Neural cell (in vitro differentiated cells): ENCODE measurements at regions not wholly inside any gene's neighbourhood (a gene's known extent, or its start where the extent isn't known, plus 50 kb on each side); places are given as distances from the start of the nearest gene placed in this dataset.

Source experiments
- H2AFZ ChIP-seq: fragments of 200-600, 300-800 bp; sonication (generic), shearing (Covaris generic); 2 replicates; pipeline ENCODE4 v1.6.0; 2014; ENCODE audit warnings: low read depth, mild to moderate bottlenecking, antibody characterized with exemption, low read length, moderate library complexity
- H3F3A ChIP-seq: fragments of 200-600 bp; shearing (Covaris generic); 2 replicates; pipeline ENCODE4 v1.6.1; 2016; ENCODE audit warnings: mild to moderate bottlenecking, moderate library complexity, mixed read lengths, antibody characterized with exemption, low read length; ENCODE audit not compliant: insufficient read depth, poor library complexity, severe bottlenecking
- H3K27ac ChIP-seq: fragments of 200-600, 300-800 bp; sonication (generic), shearing (Covaris generic); 2 replicates; pipeline ENCODE4 v1.5.1; 2014; ENCODE audit warnings: mild to moderate bottlenecking, low read length, moderate library complexity
- H3K27me3 ChIP-seq: fragments of 300-800, 200-600 bp; sonication (generic), shearing (Covaris generic); 2 replicates; pipeline ENCODE4 v1.6.0; 2014; ENCODE audit warnings: mild to moderate bottlenecking, low read depth, low read length, moderate library complexity; ENCODE audit not compliant: insufficient read depth
- H3K36me3 ChIP-seq: fragments of 300-800, 200-600 bp; sonication (generic), shearing (Covaris generic); 2 replicates; pipeline ENCODE4 v1.5.1; 2014; ENCODE audit warnings: mild to moderate bottlenecking, antibody characterized with exemption, low read length, moderate library complexity; ENCODE audit not compliant: insufficient read depth
- H3K4me2 ChIP-seq: fragments of 300-800, 200-600 bp; sonication (generic), shearing (Covaris generic); 2 replicates; pipeline ENCODE4 v1.6.0; 2014; ENCODE audit warnings: mild to moderate bottlenecking, low read length
- H3K4me3 ChIP-seq: fragments of 300-800, 200-600 bp; sonication (generic), shearing (Covaris generic); 2 replicates; pipeline ENCODE4 v1.5.1; 2014; ENCODE audit warnings: mild to moderate bottlenecking, low read length, moderate library complexity
- H3K79me2 ChIP-seq: fragments of 200-600 bp; shearing (Covaris generic); replicated peaks from 2 replicates; pipeline ENCODE4 v1.6.0; 2014; ENCODE audit warnings: mild to moderate bottlenecking, low read length, moderate library complexity; ENCODE audit not compliant: insufficient read depth
- H3K9ac ChIP-seq: fragments of 300-800, 200-600 bp; sonication (generic), shearing (Covaris generic); 2 replicates; pipeline ENCODE4 v1.6.1; 2016; ENCODE audit warnings: mild to moderate bottlenecking, low read length, mixed read lengths
- H3K9me2 ChIP-seq: fragments of 200-600 bp; shearing (Covaris generic); 2 replicates; pipeline ENCODE4 v1.6.1; 2016; ENCODE audit warnings: mild to moderate bottlenecking, low read length, mixed read lengths; ENCODE audit not compliant: insufficient read depth
- H3K9me3 ChIP-seq: fragments of 200-600, 300-800 bp; sonication (generic), shearing (Covaris generic); 2 replicates; pipeline ENCODE4 v1.6.1; 2016; ENCODE audit warnings: mild to moderate bottlenecking, mixed run types, low read length, moderate library complexity, mixed read lengths
- H4K20me1 ChIP-seq: fragments of 200-600 bp; shearing (Covaris generic); 2 replicates; pipeline ENCODE4 v1.6.1; 2016; ENCODE audit warnings: mild to moderate bottlenecking, mixed run types; ENCODE audit not compliant: insufficient read depth
- EP300 ChIP-seq: fragments of 450-650 bp; conservative IDR thresholded peaks from 2 replicates; pipeline ENCODE4 v1.6.1; 2014; ENCODE audit warnings: antibody characterized with exemption, mild to moderate bottlenecking, moderate library complexity; ENCODE audit not compliant: poor library complexity, severe bottlenecking
- EZH2 ChIP-seq: fragments of 200-600, 300-800 bp; shearing (Covaris generic), sonication (generic); IDR thresholded peaks from 2 replicates; pipeline ENCODE4 v1.6.1; 2014; ENCODE audit warnings: antibody characterized with exemption, low read length, borderline replicate concordance, mild to moderate bottlenecking; ENCODE audit not compliant: insufficient read depth, poor library complexity, severe bottlenecking
- MXI1 ChIP-seq: fragments of 450-650 bp; conservative IDR thresholded peaks from 2 replicates; pipeline ENCODE4 v1.6.1; 2014; ENCODE audit warnings: antibody characterized with exemption, mild to moderate bottlenecking; ENCODE audit not compliant: poor library complexity, severe bottlenecking
- POLR2AphosphoS5 ChIP-seq: IDR thresholded peaks from 2 replicates; pipeline ENCODE4 v1.6.1; 2012
- RAD21 ChIP-seq: fragments of 450-650 bp; conservative IDR thresholded peaks from 2 replicates; pipeline ENCODE4 v1.6.1; 2014; ENCODE audit warnings: antibody characterized with exemption, mild to moderate bottlenecking, moderate library complexity
- REST ChIP-seq: IDR thresholded peaks from 2 replicates; pipeline ENCODE4 v1.6.1; 2012; ENCODE audit warnings: borderline replicate concordance
- SMC3 ChIP-seq: fragments of 450-650 bp; conservative IDR thresholded peaks from 2 replicates; pipeline ENCODE4 v1.6.1; 2014; ENCODE audit warnings: antibody characterized with exemption, mild to moderate bottlenecking, moderate library complexity; ENCODE audit not compliant: poor library complexity
- TAF1 ChIP-seq: IDR thresholded peaks from 2 replicates; pipeline ENCODE4 v1.6.1; 2012; ENCODE audit warnings: low read depth
- TF ChIP-seq, protein P1 (sequence below): fragments of 450-650 bp; IDR thresholded peaks from 2 replicates; pipeline ENCODE4 v1.5.1; 2014; ENCODE audit warnings: antibody characterized with exemption, mild to moderate bottlenecking, moderate library complexity; ENCODE audit not compliant: poor library complexity, severe bottlenecking

GRCh38 chr22:27063406-27063805 is 406.0 kb downstream of the MIAT start:
- Histone ChIP-seq H3K9me2 (no peaks in the 10 kb centered on the region), H3K27ac (peak overlapping the region; percentile 65), H3K9ac (peak overlapping the region; percentile 52), H3K36me3 (no peaks in the 10 kb centered on the region), H3K79me2 (no peaks in the 10 kb centered on the region), H3F3A (no peaks in the 10 kb centered on the region), H3K9me3 (no peaks in the 10 kb centered on the region), H3K4me2 (peak overlapping the region; percentile 7), H3K4me3 (no peak overlapping the region), H2AFZ (no peak overlapping the region), H4K20me1 (no peaks in the 10 kb centered on the region), H3K27me3 (no peaks in the 10 kb centered on the region)
- TF ChIP-seq MXI1 (no peak), TAF1 (no peak), RAD21 (no peak), EZH2 (no peak), EP300 (no peak), REST (no peak), POLR2AphosphoS5 (no peak), SMC3 (no peak)
- TF ChIP-seq, protein P1, sequence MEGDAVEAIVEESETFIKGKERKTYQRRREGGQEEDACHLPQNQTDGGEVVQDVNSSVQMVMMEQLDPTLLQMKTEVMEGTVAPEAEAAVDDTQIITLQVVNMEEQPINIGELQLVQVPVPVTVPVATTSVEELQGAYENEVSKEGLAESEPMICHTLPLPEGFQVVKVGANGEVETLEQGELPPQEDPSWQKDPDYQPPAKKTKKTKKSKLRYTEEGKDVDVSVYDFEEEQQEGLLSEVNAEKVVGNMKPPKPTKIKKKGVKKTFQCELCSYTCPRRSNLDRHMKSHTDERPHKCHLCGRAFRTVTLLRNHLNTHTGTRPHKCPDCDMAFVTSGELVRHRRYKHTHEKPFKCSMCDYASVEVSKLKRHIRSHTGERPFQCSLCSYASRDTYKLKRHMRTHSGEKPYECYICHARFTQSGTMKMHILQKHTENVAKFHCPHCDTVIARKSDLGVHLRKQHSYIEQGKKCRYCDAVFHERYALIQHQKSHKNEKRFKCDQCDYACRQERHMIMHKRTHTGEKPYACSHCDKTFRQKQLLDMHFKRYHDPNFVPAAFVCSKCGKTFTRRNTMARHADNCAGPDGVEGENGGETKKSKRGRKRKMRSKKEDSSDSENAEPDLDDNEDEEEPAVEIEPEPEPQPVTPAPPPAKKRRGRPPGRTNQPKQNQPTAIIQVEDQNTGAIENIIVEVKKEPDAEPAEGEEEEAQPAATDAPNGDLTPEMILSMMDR: no peak

GRCh38 chr22:27063841-27064240 is 406.5 kb downstream of the MIAT start:
- H3K4me2 ChIP-seq: peak overlapping the region; percentile 7
- H4K20me1 ChIP-seq: no peaks in the 10 kb centered on the region
- no peaks in the 10 kb centered on the region for H3K27me3 ChIP-seq
- TF ChIP-seq EP300 (no peak), TAF1 (no peak)
- H3K27ac ChIP-seq: peak overlapping the region; percentile 65
- H3K79me2 ChIP-seq: no peaks in the 10 kb centered on the region
- H3F3A ChIP-seq: no peaks in the 10 kb centered on the region
- H3K4me3 ChIP-seq: no peak overlapping the region
- H3K9me2 ChIP-seq: no peaks in the 10 kb centered on the region
- no peaks in the 10 kb centered on the region for H3K36me3 ChIP-seq
- peak overlapping the region; percentile 52 for H3K9ac ChIP-seq
- H2AFZ ChIP-seq: no peak overlapping the region
- H3K9me3 ChIP-seq: no peaks in the 10 kb centered on the region

DNA sequence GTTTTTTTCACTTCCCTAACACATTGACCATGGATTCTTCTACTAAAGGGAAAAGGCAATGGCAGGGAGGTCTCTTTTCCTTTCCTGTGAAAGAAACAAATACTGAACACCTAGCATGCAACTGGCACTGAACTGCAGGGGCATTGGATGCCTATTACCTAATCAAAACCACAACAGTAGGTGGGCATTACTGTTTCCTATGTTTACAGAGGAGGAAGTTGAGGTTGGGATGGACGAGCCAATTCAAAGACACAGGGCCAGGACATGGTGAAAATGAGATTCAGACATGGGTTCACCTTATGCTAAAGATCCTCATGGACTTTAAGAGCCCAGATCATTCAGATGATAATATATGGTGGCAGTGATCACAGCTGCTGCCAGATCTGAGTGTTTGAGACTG is 407.0 kb downstream of the MIAT start:
- Histone ChIP-seq H3K27me3 (no peaks in the 10 kb centered on the region), H3K9me3 (no peaks in the 10 kb centered on the region), H3K9me2 (no peaks in the 10 kb centered on the region), H3K4me2 (no peak overlapping the region), H3K79me2 (no peaks in the 10 kb centered on the region), H3K36me3 (no peaks in the 10 kb centered on the region), H3F3A (no peaks in the 10 kb centered on the region), H3K4me3 (no peak overlapping the region), H4K20me1 (no peaks in the 10 kb centered on the region), H2AFZ (no peak overlapping the region), H3K9ac (no peak overlapping the region), H3K27ac (peak overlapping the region; percentile 65)
- TF ChIP-seq EZH2 (no peak), RAD21 (no peak), TAF1 (no peak), MXI1 (no peak), EP300 (no peak), SMC3 (no peak), REST (no peak), POLR2AphosphoS5 (no peak)
- TF ChIP-seq, protein P1: no peak
